IMR-90 (cell line): ENCODE measurements at regions not wholly inside any gene's neighbourhood (a gene's known extent, or its start where the extent isn't known, plus 50 kb on each side); places are given as distances from the start of the nearest gene placed in this dataset.

Experiments used
- ATAC-seq: fragments of 200-7000 bp; cut with Tn5 transposase; 2 replicates; pipeline ENCODE4 v1.9.1; 2020; ENCODE audit warnings: low read depth, mild to moderate bottlenecking, moderate library complexity
- BruUV-seq: library from RNA; stranded (reverse); fragments of 400-500 nt; replicated peaks from 2 replicates; lab custom pipeline; 2021; lab: Mats Ljungman, UMichigan
- CTCF ChIA-PET: fragments of 300-600 bp; formaldehyde crosslinking; extraction: SDS; loops from one replicate; lab custom pipeline; 2021; ENCODE audit warnings: antibody characterized with exemption; lab: Yijun Ruan, JAX
- POLR2A ChIA-PET: fragments of 300-600 bp; sonication (Branson Sonifier 250); formaldehyde crosslinking; loops from one replicate; lab custom pipeline; 2022; ENCODE audit warnings: antibody characterized with exemption; ENCODE audit not compliant: unreplicated experiment; lab: Charles Lee
- DNase-seq: peaks from one replicate; pipeline ENCODE4 v3.0.0; 2013
- H2AFZ ChIP-seq: replicated peaks from 2 replicates; pipeline ENCODE3; 2013; ENCODE audit warnings: low read length, mild to moderate bottlenecking; ENCODE audit not compliant: poor library complexity
- H2AK5ac ChIP-seq: 2 replicates; pipeline ENCODE4 v1.6.1; 2013; ENCODE audit warnings: low read depth, low read length, inconsistent platforms
- H2AK9ac ChIP-seq: replicated peaks from 2 replicates; pipeline ENCODE3; 2013; ENCODE audit warnings: mild to moderate bottlenecking, low read depth, low read length, moderate library complexity; ENCODE audit not compliant: poor library complexity
- H2BK120ac ChIP-seq: 2 replicates; pipeline ENCODE4 v1.6.1; 2013; ENCODE audit warnings: low read depth, low read length, inconsistent platforms
- H2BK15ac ChIP-seq: 3 replicates; pipeline ENCODE4 v1.6.1; 2013; ENCODE audit warnings: low read depth, low read length, inconsistent platforms
- H2BK20ac ChIP-seq: 2 replicates; pipeline ENCODE4 v1.6.1; 2013; ENCODE audit warnings: low read depth, mild to moderate bottlenecking, inconsistent platforms, low read length, moderate library complexity
- H2BK5ac ChIP-seq: 2 replicates; pipeline ENCODE4 v1.6.1; 2013; ENCODE audit warnings: mild to moderate bottlenecking, low read depth, low read length, inconsistent platforms; ENCODE audit not compliant: poor library complexity, severe bottlenecking
- H3K14ac ChIP-seq: replicated peaks from 2 replicates; pipeline ENCODE4 v1.6.1; 2013; ENCODE audit warnings: low read depth, low read length, inconsistent platforms
- H3K18ac ChIP-seq: 2 replicates; pipeline ENCODE4 v1.6.1; 2013; ENCODE audit warnings: low read depth, low read length, control low read depth
- H3K23ac ChIP-seq: 2 replicates; pipeline ENCODE4 v1.6.1; 2013; ENCODE audit warnings: low read depth, low read length, inconsistent platforms
- H3K27ac ChIP-seq: 2 replicates; pipeline ENCODE4 v1.5.1; 2013; ENCODE audit warnings: mild to moderate bottlenecking, control low read depth, low read length; ENCODE audit not compliant: insufficient read depth
- H3K27me3 ChIP-seq: 2 replicates; pipeline ENCODE4 v1.6.1; 2013; ENCODE audit warnings: low read length; ENCODE audit not compliant: control insufficient read depth, insufficient read depth
- H3K36me3 ChIP-seq: 2 replicates; pipeline ENCODE4 v1.6.1; 2013; ENCODE audit warnings: low read length, mixed read lengths; ENCODE audit not compliant: control insufficient read depth, insufficient read depth
- H3K4ac ChIP-seq: 2 replicates; pipeline ENCODE4 v1.6.1; 2013; ENCODE audit warnings: low read depth, low read length, inconsistent platforms
- H3K4me1 ChIP-seq: 2 replicates; pipeline ENCODE4 v1.6.1; 2013; ENCODE audit warnings: low read length, mixed read lengths; ENCODE audit not compliant: control insufficient read depth, insufficient read depth
- H3K4me2 ChIP-seq: 2 replicates; pipeline ENCODE4 v1.6.1; 2013; ENCODE audit warnings: low read depth, mild to moderate bottlenecking, control low read depth, low read length, moderate library complexity
- H3K4me3 ChIP-seq: 2 replicates; pipeline ENCODE4 v1.5.1; 2013; ENCODE audit warnings: low read depth, mild to moderate bottlenecking, control low read depth, low read length, moderate library complexity; ENCODE audit not compliant: insufficient read depth
- H3K56ac ChIP-seq: 2 replicates; pipeline ENCODE4 v1.6.1; 2013; ENCODE audit warnings: low read length, inconsistent platforms; ENCODE audit not compliant: insufficient read depth; ENCODE audit errors: extremely low read depth
- H3K79me1 ChIP-seq, 2 experiments: 2 replicates each; pipeline ENCODE4 v1.6.1; 2013; ENCODE audit warnings: low read length in 2 of 2, inconsistent platforms in 1 of 2, low read depth in 1 of 2
- H3K9ac ChIP-seq: 2 replicates; pipeline ENCODE4 v1.6.1; 2013; ENCODE audit warnings: low read depth, low read length, control low read depth
- H3K9me1 ChIP-seq: 2 replicates; pipeline ENCODE4 v1.6.1; 2013; ENCODE audit warnings: low read length, inconsistent platforms; ENCODE audit not compliant: insufficient read depth
- H3K9me3 ChIP-seq: 2 replicates; pipeline ENCODE4 v1.6.1; 2013; ENCODE audit warnings: low read length; ENCODE audit not compliant: control insufficient read depth, insufficient read depth
- H4K20me1 ChIP-seq: 2 replicates; pipeline ENCODE4 v1.6.1; 2013; ENCODE audit warnings: low read length, inconsistent platforms; ENCODE audit not compliant: insufficient read depth
- H4K5ac ChIP-seq: 2 replicates; pipeline ENCODE4 v1.6.1; 2013; ENCODE audit warnings: mild to moderate bottlenecking, low read depth, low read length, control low read depth
- H4K8ac ChIP-seq, 2 experiments: 2 replicates each; pipeline ENCODE4 v1.6.1; 2013; ENCODE audit warnings: low read depth in 2 of 2, low read length in 2 of 2, control low read depth in 1 of 2, inconsistent platforms in 1 of 2
- H4K91ac ChIP-seq: 2 replicates; pipeline ENCODE4 v1.6.1; 2013; ENCODE audit warnings: low read depth, low read length, inconsistent platforms; ENCODE audit not compliant: insufficient read depth
- CEBPB ChIP-seq: IDR thresholded peaks from 2 replicates; pipeline ENCODE4 v1.6.1; 2012; ENCODE audit warnings: low read depth, low read length, improper control_type of control experiment
- FOS ChIP-seq: fragments of 150-350 bp; IDR thresholded peaks from 2 replicates; pipeline ENCODE4 v1.6.1; 2016; ENCODE audit warnings: low read depth, low read length
- MAFK ChIP-seq: IDR thresholded peaks from 2 replicates; pipeline ENCODE4 v1.6.1; 2012; ENCODE audit warnings: low read depth, low read length, improper control_type of control experiment
- MAZ ChIP-seq: IDR thresholded peaks from 2 replicates; pipeline ENCODE4 v1.6.1; 2012; ENCODE audit warnings: low read depth, mild to moderate bottlenecking, low read length, improper control_type of control experiment, moderate library complexity, borderline replicate concordance
- MXI1 ChIP-seq: IDR thresholded peaks from 2 replicates; pipeline ENCODE4 v1.6.1; 2012; ENCODE audit warnings: low read depth, mild to moderate bottlenecking, low read length, moderate library complexity, borderline replicate concordance
- NFE2L2 ChIP-seq: fragments of 150-350 bp; IDR thresholded peaks from 2 replicates; pipeline ENCODE4 v1.6.1; 2016; ENCODE audit warnings: low read depth, mild to moderate bottlenecking, low read length
- POLR2A ChIP-seq: IDR thresholded peaks from 2 replicates; pipeline ENCODE4 v1.6.1; 2012; ENCODE audit warnings: mild to moderate bottlenecking, low read depth, low read length
- RAD21 ChIP-seq: IDR thresholded peaks from 2 replicates; pipeline ENCODE4 v1.6.1; 2012; ENCODE audit warnings: low read length, improper control_type of control experiment
- USF2 ChIP-seq: fragments of 150-350 bp; IDR thresholded peaks from 2 replicates; pipeline ENCODE4 v1.6.1; 2017; ENCODE audit warnings: mild to moderate bottlenecking, antibody characterized with exemption, low read length, low read depth
- WGBS, 2 experiments: methylation state at CpG; one replicate each; pipeline versions ENCODE4 v1.1.5 to v1.1.7; 2013; ENCODE audit warnings: missing lambda C conversion rate in 2 of 2; ENCODE audit not compliant: insufficient read length in 1 of 2; ENCODE audit errors: extremely low coverage in 2 of 2; 5-methylcytosine and 5-hydroxymethylcytosine counted together
- dilution Hi-C: fragments of 300-500 bp; cut with HindIII; formaldehyde crosslinking; loops from one replicate; pipeline ENCODE4 v1.14.3; 2018; ENCODE audit warnings: low sequenced_read_pairs; ENCODE audit not compliant: unreplicated experiment
- in situ Hi-C: fragments of 300-500 bp; cut with MboI; formaldehyde crosslinking; loops from 3 replicates; pipeline ENCODE4 v1.14.3; 2019; ENCODE audit warnings: low sequenced_read_pairs, inconsistent platforms, mixed read lengths
- intact Hi-C: fragments of 100-400 bp; cut with micrococcal nuclease; formaldehyde crosslinking; loops from 2 replicates; pipeline ENCODE4 v1.10.0; 2022
- TF ChIP-seq, protein P1 (sequence below): fragments of 150-350 bp; IDR thresholded peaks from 2 replicates; pipeline ENCODE4 v1.6.1; 2016; ENCODE audit warnings: low read depth, mild to moderate bottlenecking, low read length, moderate library complexity, borderline replicate concordance
- TF ChIP-seq, protein P2 (sequence below): conservative IDR thresholded peaks from 2 replicates; pipeline ENCODE4 v1.5.1; 2012; ENCODE audit warnings: mild to moderate bottlenecking, low read depth, low read length, improper control_type of control experiment

DNA sequence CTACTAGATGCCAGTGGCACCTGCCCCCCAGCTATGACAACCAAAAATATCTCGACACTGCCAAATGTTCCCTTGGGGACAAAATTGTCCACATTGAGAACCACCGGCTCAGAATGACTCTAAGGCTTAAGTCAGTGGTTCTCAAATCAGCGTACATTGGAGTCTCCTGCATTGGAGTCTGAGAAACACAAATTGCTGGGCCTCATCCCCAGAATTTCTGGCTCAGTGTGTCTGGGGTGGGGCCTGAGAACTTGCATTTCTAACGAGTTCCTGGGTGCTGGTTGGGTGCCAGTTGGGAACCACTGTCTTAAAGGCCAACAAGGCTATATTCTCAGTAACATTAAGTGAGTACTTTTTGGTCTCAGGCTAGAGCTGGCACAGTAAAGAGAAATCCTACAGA, 77.7 kb upstream of the GADD45A start:
- Histone ChIP-seq H3K23ac (no peak overlapping the region), H3K79me1 (no peaks in the 10 kb centered on the region), H2AK5ac (no peak overlapping the region), H4K8ac (no peak overlapping the region), H2BK5ac (no peak overlapping the region), H3K36me3 (no peaks in the 10 kb centered on the region), H4K20me1 (no peaks in the 10 kb centered on the region), H2AFZ (no peak overlapping the region), H3K4me3 (no peak overlapping the region), H3K18ac (no peak overlapping the region), H2BK120ac (no peak overlapping the region), H2AK9ac (no peak overlapping the region), H2BK15ac (no peak overlapping the region), H3K14ac (no peak overlapping the region), H3K9me3 (no peaks in the 10 kb centered on the region), H3K4me1 (no peaks in the 10 kb centered on the region), H3K4ac (no peak overlapping the region), H2BK20ac (no peak overlapping the region), H3K9me1 (no peaks in the 10 kb centered on the region; the same call in 1 of the 2 replicates), H3K56ac (no peak overlapping the region), H3K27ac (no peak overlapping the region), H3K4me2 (no peak overlapping the region), H4K5ac (no peak overlapping the region), H4K91ac (no peak overlapping the region), H3K9ac (no peak overlapping the region), H3K27me3 (peaks cover 4% of the 10 kb centered on the region)
- TF ChIP-seq, protein P1, sequence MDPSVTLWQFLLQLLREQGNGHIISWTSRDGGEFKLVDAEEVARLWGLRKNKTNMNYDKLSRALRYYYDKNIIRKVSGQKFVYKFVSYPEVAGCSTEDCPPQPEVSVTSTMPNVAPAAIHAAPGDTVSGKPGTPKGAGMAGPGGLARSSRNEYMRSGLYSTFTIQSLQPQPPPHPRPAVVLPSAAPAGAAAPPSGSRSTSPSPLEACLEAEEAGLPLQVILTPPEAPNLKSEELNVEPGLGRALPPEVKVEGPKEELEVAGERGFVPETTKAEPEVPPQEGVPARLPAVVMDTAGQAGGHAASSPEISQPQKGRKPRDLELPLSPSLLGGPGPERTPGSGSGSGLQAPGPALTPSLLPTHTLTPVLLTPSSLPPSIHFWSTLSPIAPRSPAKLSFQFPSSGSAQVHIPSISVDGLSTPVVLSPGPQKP = no peak
- TF ChIP-seq MXI1 (no peak), MAFK (no peak), RAD21 (no peak), USF2 (no peak), MAZ (no peak), NFE2L2 (no peak), POLR2A (no peak), CEBPB (no peak), FOS (no peak)
- TF ChIP-seq, protein P2, sequence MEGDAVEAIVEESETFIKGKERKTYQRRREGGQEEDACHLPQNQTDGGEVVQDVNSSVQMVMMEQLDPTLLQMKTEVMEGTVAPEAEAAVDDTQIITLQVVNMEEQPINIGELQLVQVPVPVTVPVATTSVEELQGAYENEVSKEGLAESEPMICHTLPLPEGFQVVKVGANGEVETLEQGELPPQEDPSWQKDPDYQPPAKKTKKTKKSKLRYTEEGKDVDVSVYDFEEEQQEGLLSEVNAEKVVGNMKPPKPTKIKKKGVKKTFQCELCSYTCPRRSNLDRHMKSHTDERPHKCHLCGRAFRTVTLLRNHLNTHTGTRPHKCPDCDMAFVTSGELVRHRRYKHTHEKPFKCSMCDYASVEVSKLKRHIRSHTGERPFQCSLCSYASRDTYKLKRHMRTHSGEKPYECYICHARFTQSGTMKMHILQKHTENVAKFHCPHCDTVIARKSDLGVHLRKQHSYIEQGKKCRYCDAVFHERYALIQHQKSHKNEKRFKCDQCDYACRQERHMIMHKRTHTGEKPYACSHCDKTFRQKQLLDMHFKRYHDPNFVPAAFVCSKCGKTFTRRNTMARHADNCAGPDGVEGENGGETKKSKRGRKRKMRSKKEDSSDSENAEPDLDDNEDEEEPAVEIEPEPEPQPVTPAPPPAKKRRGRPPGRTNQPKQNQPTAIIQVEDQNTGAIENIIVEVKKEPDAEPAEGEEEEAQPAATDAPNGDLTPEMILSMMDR = no peak
- dilution Hi-C loops (no loop called here), in situ Hi-C loops (no loop called here), intact Hi-C loops (no loop called here)
- ATAC-seq = no peak
- no CpG with 5 or more reads among the region's 4 CpGs for WGBS, 2 experiments
- CTCF ChIA-PET = interaction anchor here (1.0 kb wide), 1 partner anchor 46 kb away, joined by 3 read pairs; no protein-coding TSS in a partner anchor
- POLR2A ChIA-PET = no interaction called here
- BruUV-seq = no TSS peak
- DNase-seq = no peak
